K562 (cell line): ENCODE measurements at regions not wholly inside any gene's neighbourhood (a gene's known extent, or its start where the extent isn't known, plus 50 kb on each side); places are given as distances from the start of the nearest gene placed in this dataset.

Source experiments
- ATAC-seq: fragments of 200-7000 bp; cut with Tn5 transposase; 3 replicates; pipeline ENCODE4 v1.9.1; 2020; ENCODE audit warnings: moderate library complexity
- BruUV-seq: library from RNA; stranded (reverse); fragments of 400-500 nt; replicated peaks from 2 replicates; lab custom pipeline; 2021; lab: Mats Ljungman, UMichigan
- CTCF ChIA-PET: fragments of 300-600 bp; formaldehyde crosslinking; extraction: SDS; loops from one replicate; lab custom pipeline; 2021; ENCODE audit warnings: low intra/inter-chr PET ratio; lab: Yijun Ruan, JAX
- POLR2A ChIA-PET: fragments of 300-600, 350-650 bp; sonication (Branson Sonifier 250); formaldehyde crosslinking; extraction: SDS; loops from one replicate; lab custom pipeline; 2021; ENCODE audit warnings: antibody characterized with exemption, inconsistent platforms; lab: Yijun Ruan, JAX
- DNase-seq, 4 experiments: peaks; one replicate each; pipeline versions ENCODE4 v3.0.0 to v3.0.0-alpha.2; 2011 to 2018; ENCODE audit warnings: low spot score in 3 of 4, mixed read lengths in 3 of 4; ENCODE audit errors: extremely low read depth in 1 of 4
- FAIRE-seq: peaks from 2 replicates; lab custom pipeline; 2011; peaks lifted over from hg19 to GRCh38; lab: Jason Lieb, UNC
- H2AFZ ChIP-seq: 2 replicates; pipeline ENCODE4 v1.6.0; 2011; ENCODE audit warnings: low read depth, low read length, control low read depth, inconsistent platforms
- H3K27ac ChIP-seq: fragments of 200-600 bp; 3 replicates; pipeline ENCODE4 v1.8.0; 2011; ENCODE audit warnings: low read depth, mild to moderate bottlenecking, control low read depth, inconsistent platforms, low read length, moderate library complexity, mixed read lengths; ENCODE audit errors: extremely low read depth
- H3K27me3 ChIP-seq, 2 experiments: fragments of 300-600 bp in 1 of 2; 2 replicates in 1 of 2; 3 replicates in 1 of 2; pipeline versions ENCODE4 v1.6.0 to v1.8.0; 2011; ENCODE audit warnings: inconsistent platforms in 2 of 2, low read length in 2 of 2, mild to moderate bottlenecking in 1 of 2, mixed read lengths in 1 of 2, moderate library complexity in 1 of 2; ENCODE audit not compliant: control insufficient read depth in 2 of 2, insufficient read depth in 2 of 2
- H3K36me3 ChIP-seq: fragments of 300-600 bp; 3 replicates; pipeline ENCODE4 v1.8.0; 2011; ENCODE audit warnings: mild to moderate bottlenecking, low read length, inconsistent platforms; ENCODE audit not compliant: control insufficient read depth, insufficient read depth
- H3K4me1 ChIP-seq, 2 experiments: fragments of 200-600 bp in 1 of 2; replicated peaks in 1 of 2; 2 replicates in 1 of 2; 3 replicates in 1 of 2; pipeline versions ENCODE4 v1.5.1 to v1.8.0; 2011; ENCODE audit warnings: inconsistent platforms in 2 of 2, low read length in 2 of 2, mild to moderate bottlenecking in 1 of 2, mixed read lengths in 1 of 2, moderate library complexity in 1 of 2; ENCODE audit not compliant: control insufficient read depth in 2 of 2, insufficient read depth in 2 of 2
- H3K4me2 ChIP-seq: 2 replicates; pipeline ENCODE4 v1.6.1; 2011; ENCODE audit warnings: low read length, control low read depth, inconsistent platforms, mixed read lengths; ENCODE audit not compliant: insufficient read depth
- H3K4me3 ChIP-seq: fragments of 200-600 bp; sonication (generic), shearing (Covaris generic); 2 replicates; pipeline ENCODE4 v1.5.1; 2016; ENCODE audit warnings: control low read depth, inconsistent platforms
- H3K79me2 ChIP-seq: fragments of 200-600 bp; 3 replicates; pipeline ENCODE4 v1.8.0; 2011; ENCODE audit warnings: low read length, inconsistent platforms; ENCODE audit not compliant: control insufficient read depth, insufficient read depth
- H3K9ac ChIP-seq, 2 experiments: 2 replicates each; pipeline versions ENCODE4 v1.6.0 to v1.6.1; 2011; ENCODE audit warnings: low read depth in 2 of 2, low read length in 2 of 2, control low read depth in 1 of 2, inconsistent platforms in 1 of 2, mild to moderate bottlenecking in 1 of 2, mixed read lengths in 1 of 2; ENCODE audit not compliant: insufficient read depth in 1 of 2
- H3K9me1 ChIP-seq: one replicate; pipeline ENCODE4 v1.6.0; 2011; ENCODE audit warnings: inconsistent platforms, mild to moderate bottlenecking, low read length, moderate library complexity; ENCODE audit not compliant: control insufficient read depth, insufficient read depth
- H3K9me3 ChIP-seq: replicated peaks from 2 replicates; pipeline ENCODE4 v1.5.1; 2011; ENCODE audit warnings: low read depth, low read length, inconsistent platforms; ENCODE audit not compliant: control insufficient read depth, insufficient read depth
- H4K20me1 ChIP-seq: replicated peaks from 2 replicates; pipeline ENCODE4 v1.6.1; 2011; ENCODE audit warnings: low read length, inconsistent platforms, mixed read lengths; ENCODE audit not compliant: control insufficient read depth, insufficient read depth
- E2F8 ChIP-seq: fragments of 450-650 bp; IDR thresholded peaks from 2 replicates; pipeline ENCODE4 v1.7.1; 2018; ENCODE audit warnings: mild to moderate bottlenecking, low read depth; ENCODE audit not compliant: partially characterized antibody
- ELF1 ChIP-seq: fragments of 200-800 bp; sonication (Bioruptor generic); IDR thresholded peaks from 2 replicates; pipeline ENCODE4 v1.6.1; 2016; ENCODE audit warnings: missing genetic modification characterization, missing compliant biosample characterization
- ETV6 ChIP-seq, 3 experiments: fragments of 150-350 bp in 1 of 3; sonication (generic) in 1 of 3; formaldehyde crosslinking in 1 of 3; IDR thresholded peaks; 2 replicates each; pipeline versions ENCODE4 v1.6.1 to v1.8.0; 2014 to 2022; ENCODE audit warnings: borderline replicate concordance in 2 of 3, low read depth in 2 of 3, antibody characterized with exemption in 1 of 3, low read length in 1 of 3, mild to moderate bottlenecking in 1 of 3, missing genetic modification reagents in 1 of 3
- FUS ChIP-seq: fragments of 200-400 bp; formaldehyde crosslinking; optimal IDR thresholded peaks from 2 replicates; pipeline ENCODE3; 2017; ENCODE audit warnings: low read depth, low read length
- HDAC6 ChIP-seq: IDR thresholded peaks from 2 replicates; pipeline ENCODE4 v1.6.1; 2012; ENCODE audit warnings: low read depth, mild to moderate bottlenecking, control low read depth, inconsistent platforms, low read length, moderate library complexity
- KAT7 ChIP-seq: sonication (generic); formaldehyde crosslinking; IDR thresholded peaks from 2 replicates; pipeline ENCODE4 v1.8.0; 2022; ENCODE audit warnings: missing genetic modification reagents, mild to moderate bottlenecking, borderline replicate concordance
- KLF6 ChIP-seq: fragments of 250-450 bp; sonication (Bioruptor Pico); IDR thresholded peaks from 2 replicates; pipeline ENCODE4 v1.4.0; 2020; ENCODE audit warnings: mild to moderate bottlenecking, moderate library complexity, borderline replicate concordance
- MXD1 ChIP-seq: fragments of 250-450 bp; sonication (Bioruptor Pico); IDR thresholded peaks from 2 replicates; pipeline ENCODE4 v1.8.0; 2021; ENCODE audit warnings: borderline replicate concordance, mild to moderate bottlenecking, moderate library complexity; ENCODE audit not compliant: poor library complexity, severe bottlenecking
- NFATC3 ChIP-seq: fragments of 450-650 bp; IDR thresholded peaks from 2 replicates; pipeline ENCODE4 v1.6.1; 2017; ENCODE audit warnings: mild to moderate bottlenecking
- TBP ChIP-seq: optimal IDR thresholded peaks from 2 replicates; pipeline ENCODE3; 2011; ENCODE audit warnings: low read depth, low read length, improper control_type of control experiment
- ZNF277 ChIP-seq: fragments of 250-450 bp; sonication (Bioruptor Pico); IDR thresholded peaks from 2 replicates; pipeline ENCODE4 v1.8.0; 2022; ENCODE audit warnings: inconsistent platforms, mild to moderate bottlenecking, moderate library complexity, borderline replicate concordance
- WGBS: fragments of 100-300 bp; shearing (Covaris generic); methylation state at CpG from one replicate; pipeline ENCODE4 v1.1.6; 2016; ENCODE audit warnings: low coverage, mixed read lengths; ENCODE audit not compliant: insufficient coverage; ENCODE audit errors: missing lambda C conversion rate; 5-methylcytosine and 5-hydroxymethylcytosine counted together
- in situ Hi-C: fragments of 300-500 bp; cut with MboI; formaldehyde crosslinking; loops from 4 replicates; pipeline ENCODE4 v1.15.0; 2018; ENCODE audit warnings: inconsistent platforms, mixed read lengths
- intact Hi-C: fragments of 100-400 bp; cut with micrococcal nuclease; formaldehyde crosslinking; loops from 2 replicates; pipeline ENCODE4 v1.14.2; 2022
- TF ChIP-seq, protein P1 (sequence below): fragments of 450-650 bp; IDR thresholded peaks from 2 replicates; pipeline ENCODE4 v1.6.1; 2016; ENCODE audit warnings: low read depth, mild to moderate bottlenecking, moderate library complexity

GRCh38 chr4:97013309-97013708, 1130.0 kb downstream of the STPG2 start (continued):
- TF ChIP-seq ZNF277 (CRISPR knock-in tag) = no peak
- no peak for TF ChIP-seq ELF1 (tag)
- no peak for TF ChIP-seq TBP
- no peak for TF ChIP-seq E2F8
- TF ChIP-seq HDAC6 = no peak
- no peak for TF ChIP-seq KLF6

DNA sequence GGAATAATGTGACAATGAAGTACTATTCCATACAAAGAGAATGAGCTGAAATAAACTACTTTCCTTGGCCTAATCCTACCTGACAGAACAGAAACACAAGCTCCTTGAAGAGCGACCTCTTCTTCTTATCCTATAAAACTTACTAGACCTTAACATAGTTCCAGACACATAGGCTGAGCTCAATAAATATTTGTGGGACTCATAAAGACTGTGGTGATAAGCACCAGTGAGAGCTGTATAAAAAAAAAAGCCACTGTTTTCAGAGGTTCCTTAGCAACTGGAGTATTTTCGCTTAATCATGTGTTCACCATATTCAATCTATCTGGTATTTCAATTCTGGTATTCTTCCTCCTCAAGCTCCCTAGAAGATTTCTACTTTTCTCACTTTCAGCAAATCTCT, 1129.6 kb downstream of the STPG2 start:
- Histone ChIP-seq H3K36me3 (no peaks in the 10 kb centered on the region), H3K9me3 (no peaks in the 10 kb centered on the region), H3K79me2 (no peaks in the 10 kb centered on the region), H3K4me1 (no peaks in the 10 kb centered on the region), H3K4me3 (no peak overlapping the region), H3K27ac (no peak overlapping the region), H4K20me1 (no peaks in the 10 kb centered on the region), H2AFZ (no peak overlapping the region), H3K9me1 (no peaks in the 10 kb centered on the region), H3K4me2 (no peak overlapping the region), H3K9ac (no peak overlapping the region), H3K27me3 (no peaks in the 10 kb centered on the region)
- WGBS = 3% methylated on average over 2 of the region's 2 CpGs
- DNase-seq = no peak
- no peak for ATAC-seq
- no peak for FAIRE-seq
- TF ChIP-seq ETV6 (IDR thresholded peaks at IDR 0.05; ENCODE audit: borderline replicate concordance in 1 of 2, low read depth in 2 of 2, low read length in 1 of 2) = no peak
- TF ChIP-seq ETV6 (CRISPR knock-in tag; IDR thresholded peaks at IDR 0.05; ENCODE audit: borderline replicate concordance) = no peak
- TF ChIP-seq KAT7 (CRISPR knock-in tag) = no peak
- TF ChIP-seq, protein P1, sequence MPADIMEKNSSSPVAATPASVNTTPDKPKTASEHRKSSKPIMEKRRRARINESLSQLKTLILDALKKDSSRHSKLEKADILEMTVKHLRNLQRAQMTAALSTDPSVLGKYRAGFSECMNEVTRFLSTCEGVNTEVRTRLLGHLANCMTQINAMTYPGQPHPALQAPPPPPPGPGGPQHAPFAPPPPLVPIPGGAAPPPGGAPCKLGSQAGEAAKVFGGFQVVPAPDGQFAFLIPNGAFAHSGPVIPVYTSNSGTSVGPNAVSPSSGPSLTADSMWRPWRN = no peak
- no peak for TF ChIP-seq NFATC3
- no peak for TF ChIP-seq MXD1 (CRISPR knock-in tag)
- no peak for TF ChIP-seq FUS
- POLR2A ChIA-PET = no interaction called here
- BruUV-seq = no TSS peak
- in situ Hi-C loops (no loop called here), intact Hi-C loops (no loop called here)
- CTCF ChIA-PET = no interaction called here
